GM13976 (cell line): ENCODE measurements at regions not wholly inside any gene's neighbourhood (a gene's known extent, or its start where the extent isn't known, plus 50 kb on each side); places are given as distances from the start of the nearest gene placed in this dataset.

Experiments used
- DNase-seq: peaks from one replicate; pipeline ENCODE4 v3.0.0; 2012; ENCODE audit warnings: low spot score
- CTCF ChIP-seq: IDR thresholded peaks from 2 replicates; pipeline ENCODE4 v1.5.1; 2012; ENCODE audit warnings: borderline replicate concordance, mild to moderate bottlenecking; ENCODE audit not compliant: insufficient read depth; ENCODE audit errors: extremely low read depth, missing control alignments, control extremely low read depth
- in situ Hi-C: fragments of 300-500 bp; cut with MboI; formaldehyde crosslinking; loops from one replicate; pipeline ENCODE4 v1.12.0; 2022; ENCODE audit warnings: low sequenced_read_pairs, mixed read lengths, inconsistent platforms; ENCODE audit not compliant: unreplicated experiment

DNA sequence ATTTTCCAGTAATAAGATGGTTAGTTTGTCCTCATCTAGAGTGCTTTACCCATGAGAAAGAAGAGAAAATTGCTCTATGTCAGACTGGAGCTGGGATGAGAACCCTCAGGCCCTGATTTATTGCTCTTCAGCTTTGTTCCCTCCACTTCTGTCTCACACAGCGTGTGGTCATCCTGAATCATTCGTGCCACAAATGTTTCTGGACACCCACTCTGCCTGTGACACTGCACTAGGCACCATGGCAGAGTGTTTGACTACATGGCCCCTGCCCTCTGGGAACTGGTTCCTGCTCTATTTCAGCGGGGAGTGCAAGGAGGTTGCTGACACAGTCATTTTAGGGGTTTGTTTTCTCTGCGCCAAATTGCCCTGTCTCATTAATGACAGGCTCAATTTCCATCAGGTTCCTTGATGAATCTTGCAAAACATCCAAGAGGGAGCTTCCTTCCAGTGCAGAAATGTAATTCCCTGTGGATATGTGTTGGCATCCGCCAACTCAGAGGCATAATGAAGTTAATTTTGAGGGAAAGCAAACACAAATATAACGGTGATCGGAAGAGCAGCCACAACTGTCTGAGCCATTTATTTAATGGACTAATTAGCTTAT is 207.5 kb downstream of the CLIC5 start:
- DNase-seq = no peak
- TF ChIP-seq CTCF = no peak
- in situ Hi-C loops = no loop called here

DNA sequence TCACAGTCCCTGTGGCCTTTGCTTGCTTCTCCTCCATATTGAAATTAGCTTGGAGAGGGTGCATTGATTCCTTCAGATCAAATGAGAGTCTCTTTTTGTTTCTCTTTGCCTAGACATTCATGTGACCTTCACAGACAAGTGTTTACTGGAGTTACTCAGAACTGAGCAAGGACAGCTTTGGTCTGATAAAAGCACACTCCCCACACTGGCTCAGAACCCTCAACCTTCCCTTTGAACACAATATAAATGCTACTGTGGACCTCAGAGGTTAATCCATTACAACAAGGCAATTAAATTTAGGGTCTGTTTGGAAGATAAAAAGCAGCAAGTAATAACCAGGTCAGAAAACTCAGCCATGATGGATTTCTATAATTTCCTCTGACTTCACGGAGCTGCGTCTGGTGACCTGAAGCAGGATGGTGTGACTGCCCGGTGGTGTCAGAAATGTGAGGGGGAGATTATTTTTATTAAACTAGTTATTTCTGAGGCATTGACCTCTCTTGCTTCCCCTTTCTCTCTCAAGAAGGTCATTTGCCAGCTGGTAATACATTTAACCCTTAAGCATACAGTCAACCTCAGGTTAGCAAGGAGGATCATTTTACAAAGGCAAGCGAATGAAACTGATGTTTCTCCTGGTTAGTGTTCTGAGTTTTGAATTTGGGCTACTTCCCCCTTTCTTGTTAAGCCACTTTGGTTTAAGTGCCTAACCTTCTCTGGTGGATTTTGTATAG is 208.2 kb downstream of the CLIC5 start:
- no peak for TF ChIP-seq CTCF
- no peak for DNase-seq
- in situ Hi-C loops = no loop called here

GRCh38 chr6:45806172-45806571 is 209.5 kb downstream of the CLIC5 start:
- no peak for DNase-seq
- TF ChIP-seq CTCF = no peak
- in situ Hi-C loops = no loop called here

DNA sequence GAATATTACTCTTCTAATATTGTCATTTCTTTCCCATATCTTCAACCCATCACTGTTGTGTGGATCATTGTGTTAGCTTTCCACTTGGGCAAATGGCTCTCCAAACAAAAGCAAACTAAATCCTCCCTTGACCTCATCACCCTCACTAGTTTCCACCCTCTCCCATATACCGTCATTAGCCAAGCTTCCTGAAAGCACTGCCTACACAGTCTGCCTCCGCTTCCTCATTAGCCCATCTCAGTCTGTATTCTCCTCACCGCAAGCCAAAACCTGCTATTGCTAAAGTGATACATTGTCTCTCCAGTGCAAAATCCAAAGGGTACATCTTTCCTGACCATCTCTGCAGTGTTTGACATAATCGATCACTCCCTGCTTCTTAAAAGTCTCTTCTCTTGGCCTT is 212.6 kb downstream of the CLIC5 start:
- in situ Hi-C loops = no loop called here

DNA sequence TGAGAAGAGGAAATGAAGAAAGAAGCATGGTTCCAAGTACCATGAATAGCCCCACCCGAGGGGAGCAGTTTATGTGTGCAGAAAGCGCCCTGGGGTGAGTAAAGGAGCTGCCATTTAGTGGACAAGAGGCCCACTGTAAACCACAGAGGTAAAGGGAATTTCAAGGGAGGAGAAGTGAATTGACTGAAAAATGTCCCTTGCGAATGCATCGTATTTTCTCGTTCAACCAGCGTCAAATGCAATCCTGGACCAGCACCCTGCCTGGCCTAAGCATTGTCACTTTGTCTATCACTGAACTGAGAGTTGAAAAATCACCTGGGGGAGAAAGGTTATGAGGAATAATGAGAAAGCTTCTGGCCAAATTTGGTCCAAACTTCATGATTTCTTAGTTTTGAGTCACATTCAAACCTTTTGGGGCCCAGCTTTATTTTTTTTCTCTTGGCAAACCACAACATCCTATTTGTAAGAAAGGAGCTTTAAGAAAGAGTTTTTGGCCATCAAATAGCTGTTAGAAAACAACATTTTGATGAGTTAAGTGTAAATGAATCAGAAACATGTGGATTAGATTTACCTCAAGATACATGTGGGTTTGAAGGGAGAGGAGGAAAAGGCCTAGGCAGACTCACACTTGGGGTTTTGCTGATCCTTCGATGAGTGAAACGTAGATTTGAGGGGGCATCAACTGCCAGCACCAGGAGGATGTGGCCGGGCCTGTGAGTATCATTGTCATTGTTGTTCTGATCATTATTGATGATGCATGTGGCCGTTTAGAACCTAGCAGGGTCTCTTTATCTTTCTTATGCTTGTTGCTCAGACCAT is 214.0 kb downstream of the CLIC5 start:
- TF ChIP-seq CTCF = no peak
- in situ Hi-C loops = no loop called here
- DNase-seq = peak; percentile 32

More for the DNA sequence above, 212.6 kb downstream of the CLIC5 start:
- DNase-seq = no peak
- no peak for TF ChIP-seq CTCF

DNA sequence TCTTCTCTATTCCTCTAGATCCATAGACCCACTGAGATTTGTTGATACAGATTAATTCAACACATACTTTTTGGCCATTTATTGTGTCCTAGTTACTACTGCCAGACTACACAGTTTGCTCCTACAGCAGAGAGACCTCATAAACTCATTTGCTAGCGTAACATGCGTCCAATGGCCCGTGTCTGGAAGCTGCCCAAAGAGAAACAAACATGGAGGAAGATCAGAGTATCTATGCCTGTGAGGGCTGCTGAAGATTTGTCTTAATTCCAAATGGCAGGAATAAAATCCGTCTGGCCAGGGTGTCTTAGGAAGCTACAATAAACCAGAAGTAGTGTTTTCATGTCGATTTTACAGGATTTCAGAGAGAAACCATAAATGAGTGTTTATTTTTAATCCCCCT is 214.7 kb downstream of the CLIC5 start:
- in situ Hi-C loops = no loop called here
- TF ChIP-seq CTCF = no peak
- no peak for DNase-seq
